GM21619 (cell line): ENCODE measurements at regions not wholly inside any gene's neighbourhood (a gene's known extent, or its start where the extent isn't known, plus 50 kb on each side); places are given as distances from the start of the nearest gene placed in this dataset.

ENCODE experiments used
- ATAC-seq: cut with Tn5 transposase; IDR thresholded peaks from one replicate; pipeline ENCODE4 v1.9.1; 2021; ENCODE audit not compliant: unreplicated experiment

GRCh38 chr7:47666164-47666862, 84.4 kb upstream of the TNS3 start:
- no peak for ATAC-seq

- ATAC-seq = no peak
Measured at GRCh38 chr7:47664650-47665195, 82.8 kb upstream of the TNS3 start.

GRCh38 chr7:47663851-47664250, 81.9 kb upstream of the TNS3 start:
- no peak for ATAC-seq

- no peak for ATAC-seq
Measured at GRCh38 chr7:47663213-47663612, 81.3 kb upstream of the TNS3 start.

GRCh38 chr7:47661051-47661714, 79.3 kb upstream of the TNS3 start:
- ATAC-seq = peak; percentile 83

GRCh38 chr7:47659664-47660462, 78.0 kb upstream of the TNS3 start:
- ATAC-seq = no peak

- ATAC-seq = no peak
Measured at GRCh38 chr7:47658886-47659635, 77.2 kb upstream of the TNS3 start.

GRCh38 chr7:47657126-47657525, 75.2 kb upstream of the TNS3 start:
- ATAC-seq = no peak

GRCh38 chr7:47654672-47655298, 72.9 kb upstream of the TNS3 start:
- no peak for ATAC-seq

- no peak for ATAC-seq
Measured at GRCh38 chr7:47653550-47654411, 71.9 kb upstream of the TNS3 start.

- ATAC-seq = no peak
Measured at GRCh38 chr7:47652591-47652990, 70.7 kb upstream of the TNS3 start.

GRCh38 chr7:47651355-47652317, 69.7 kb upstream of the TNS3 start:
- ATAC-seq = no peak

- no peak for ATAC-seq
Measured at GRCh38 chr7:47649919-47650318, 68.0 kb upstream of the TNS3 start.

GRCh38 chr7:47648275-47648925, 66.5 kb upstream of the TNS3 start:
- no peak for ATAC-seq

- ATAC-seq = no peak
Measured at GRCh38 chr7:47647918-47648250, 66.0 kb upstream of the TNS3 start.

GRCh38 chr7:47647181-47647917, 65.4 kb upstream of the TNS3 start:
- peak; percentile 92 for ATAC-seq

- ATAC-seq = no peak
Measured at GRCh38 chr7:47643716-47644400, 61.9 kb upstream of the TNS3 start.
